ENCODE measurements at regions not wholly inside any gene's neighbourhood (a gene's known extent, or its start where the extent isn't known, plus 50 kb on each side); places are given as distances from the start of the nearest gene placed in this dataset.

DNA sequence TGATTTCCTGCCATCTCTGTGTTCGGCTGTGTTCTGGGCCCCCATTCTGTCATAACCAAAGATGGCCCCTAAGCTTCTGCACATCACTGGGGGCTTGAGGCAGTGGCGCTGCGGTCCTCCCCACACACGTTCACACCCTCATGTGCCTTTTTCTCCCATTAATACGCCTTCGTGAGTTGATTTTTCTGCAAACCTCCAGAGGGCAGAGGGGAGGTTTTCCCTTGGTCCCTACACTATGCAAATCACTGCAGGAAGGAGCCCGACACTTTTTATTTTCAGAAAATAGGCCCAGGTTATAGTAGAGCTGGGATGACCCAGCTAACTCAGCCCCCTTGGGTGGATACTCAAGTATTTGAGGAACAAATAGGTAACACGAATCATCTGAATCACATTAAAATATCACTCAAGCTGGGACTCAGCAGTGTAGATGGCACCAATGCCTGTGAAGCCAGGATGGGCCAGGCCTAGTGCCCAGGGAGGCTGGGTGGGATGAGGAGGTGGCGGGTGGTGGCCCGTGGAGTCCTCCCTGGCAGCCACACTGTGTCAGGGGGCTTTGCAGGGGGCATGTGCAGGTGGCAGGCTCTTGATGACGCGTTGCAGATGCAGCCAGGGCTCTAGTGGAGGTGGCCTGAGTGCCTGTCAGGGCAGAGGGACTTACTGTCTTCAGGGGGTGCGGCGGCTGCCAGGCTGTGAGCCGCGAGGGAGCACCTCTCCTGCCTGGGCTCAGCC lies 234.3 kb downstream of the TEX29 start:
- TF ChIP-seq SMAD4 (CRISPR knock-in tag; IDR thresholded peaks at IDR 0.05) (no peak), ZNF263 (CRISPR knock-in tag; IDR thresholded peaks at IDR 0.05; ENCODE audit: low read depth) (no peak), SP1 (CRISPR knock-in tag; conservative IDR thresholded peaks at IDR 0.05) (no peak), CBFB (CRISPR knock-in tag; IDR thresholded peaks at IDR 0.05; ENCODE audit: low read depth) (no peak), NR2C2 (CRISPR knock-in tag; IDR thresholded peaks at IDR 0.05) (no peak), CREB1 (CRISPR knock-in tag; IDR thresholded peaks at IDR 0.05) (no peak), FOXJ3 (CRISPR knock-in tag; IDR thresholded peaks at IDR 0.05; ENCODE audit: borderline replicate concordance) (no peak), TEAD4 (CRISPR knock-in tag; IDR thresholded peaks at IDR 0.05) (no peak), ETV6 (CRISPR knock-in tag; IDR thresholded peaks at IDR 0.05) (no peak)
- TF ChIP-seq, protein P1, sequence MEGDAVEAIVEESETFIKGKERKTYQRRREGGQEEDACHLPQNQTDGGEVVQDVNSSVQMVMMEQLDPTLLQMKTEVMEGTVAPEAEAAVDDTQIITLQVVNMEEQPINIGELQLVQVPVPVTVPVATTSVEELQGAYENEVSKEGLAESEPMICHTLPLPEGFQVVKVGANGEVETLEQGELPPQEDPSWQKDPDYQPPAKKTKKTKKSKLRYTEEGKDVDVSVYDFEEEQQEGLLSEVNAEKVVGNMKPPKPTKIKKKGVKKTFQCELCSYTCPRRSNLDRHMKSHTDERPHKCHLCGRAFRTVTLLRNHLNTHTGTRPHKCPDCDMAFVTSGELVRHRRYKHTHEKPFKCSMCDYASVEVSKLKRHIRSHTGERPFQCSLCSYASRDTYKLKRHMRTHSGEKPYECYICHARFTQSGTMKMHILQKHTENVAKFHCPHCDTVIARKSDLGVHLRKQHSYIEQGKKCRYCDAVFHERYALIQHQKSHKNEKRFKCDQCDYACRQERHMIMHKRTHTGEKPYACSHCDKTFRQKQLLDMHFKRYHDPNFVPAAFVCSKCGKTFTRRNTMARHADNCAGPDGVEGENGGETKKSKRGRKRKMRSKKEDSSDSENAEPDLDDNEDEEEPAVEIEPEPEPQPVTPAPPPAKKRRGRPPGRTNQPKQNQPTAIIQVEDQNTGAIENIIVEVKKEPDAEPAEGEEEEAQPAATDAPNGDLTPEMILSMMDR (IDR thresholded peaks at IDR 0.05), result no peak
- TF ChIP-seq, protein P2, sequence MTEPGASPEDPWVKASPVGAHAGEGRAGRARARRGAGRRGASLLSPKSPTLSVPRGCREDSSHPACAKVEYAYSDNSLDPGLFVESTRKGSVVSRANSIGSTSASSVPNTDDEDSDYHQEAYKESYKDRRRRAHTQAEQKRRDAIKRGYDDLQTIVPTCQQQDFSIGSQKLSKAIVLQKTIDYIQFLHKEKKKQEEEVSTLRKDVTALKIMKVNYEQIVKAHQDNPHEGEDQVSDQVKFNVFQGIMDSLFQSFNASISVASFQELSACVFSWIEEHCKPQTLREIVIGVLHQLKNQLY (CRISPR knock-in tag; IDR thresholded peaks at IDR 0.05), result no peak
- TF ChIP-seq, protein P3, sequence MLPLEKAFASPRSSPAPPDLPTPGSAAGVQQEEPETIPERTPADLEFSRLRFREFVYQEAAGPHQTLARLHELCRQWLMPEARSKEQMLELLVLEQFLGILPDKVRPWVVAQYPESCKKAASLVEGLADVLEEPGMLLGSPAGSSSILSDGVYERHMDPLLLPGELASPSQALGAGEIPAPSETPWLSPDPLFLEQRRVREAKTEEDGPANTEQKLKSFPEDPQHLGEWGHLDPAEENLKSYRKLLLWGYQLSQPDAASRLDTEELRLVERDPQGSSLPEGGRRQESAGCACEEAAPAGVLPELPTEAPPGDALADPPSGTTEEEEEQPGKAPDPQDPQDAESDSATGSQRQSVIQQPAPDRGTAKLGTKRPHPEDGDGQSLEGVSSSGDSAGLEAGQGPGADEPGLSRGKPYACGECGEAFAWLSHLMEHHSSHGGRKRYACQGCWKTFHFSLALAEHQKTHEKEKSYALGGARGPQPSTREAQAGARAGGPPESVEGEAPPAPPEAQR (CRISPR knock-in tag; IDR thresholded peaks at IDR 0.05), result no peak
- TF ChIP-seq, protein P4, sequence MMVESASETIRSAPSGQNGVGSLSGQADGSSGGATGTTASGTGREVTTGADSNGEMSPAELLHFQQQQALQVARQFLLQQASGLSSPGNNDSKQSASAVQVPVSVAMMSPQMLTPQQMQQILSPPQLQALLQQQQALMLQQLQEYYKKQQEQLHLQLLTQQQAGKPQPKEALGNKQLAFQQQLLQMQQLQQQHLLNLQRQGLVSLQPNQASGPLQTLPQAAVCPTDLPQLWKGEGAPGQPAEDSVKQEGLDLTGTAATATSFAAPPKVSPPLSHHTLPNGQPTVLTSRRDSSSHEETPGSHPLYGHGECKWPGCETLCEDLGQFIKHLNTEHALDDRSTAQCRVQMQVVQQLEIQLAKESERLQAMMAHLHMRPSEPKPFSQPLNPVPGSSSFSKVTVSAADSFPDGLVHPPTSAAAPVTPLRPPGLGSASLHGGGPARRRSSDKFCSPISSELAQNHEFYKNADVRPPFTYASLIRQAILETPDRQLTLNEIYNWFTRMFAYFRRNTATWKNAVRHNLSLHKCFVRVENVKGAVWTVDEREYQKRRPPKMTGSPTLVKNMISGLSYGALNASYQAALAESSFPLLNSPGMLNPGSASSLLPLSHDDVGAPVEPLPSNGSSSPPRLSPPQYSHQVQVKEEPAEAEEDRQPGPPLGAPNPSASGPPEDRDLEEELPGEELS (CRISPR knock-in tag; IDR thresholded peaks at IDR 0.05), result no peak
- TF ChIP-seq, protein P5, sequence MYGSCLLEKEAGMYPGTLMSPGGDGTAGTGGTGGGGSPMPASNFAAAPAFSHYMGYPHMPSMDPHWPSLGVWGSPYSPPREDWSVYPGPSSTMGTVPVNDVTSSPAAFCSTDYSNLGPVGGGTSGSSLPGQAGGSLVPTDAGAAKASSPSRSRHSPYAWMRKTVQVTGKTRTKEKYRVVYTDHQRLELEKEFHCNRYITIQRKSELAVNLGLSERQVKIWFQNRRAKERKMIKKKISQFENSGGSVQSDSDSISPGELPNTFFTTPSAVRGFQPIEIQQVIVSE (CRISPR knock-in tag; IDR thresholded peaks at IDR 0.05; ENCODE audit: borderline replicate concordance), result no peak

Measured in WTC11 (cell line).